WTC11 (cell line): ENCODE measurements at regions not wholly inside any gene's neighbourhood (a gene's known extent, or its start where the extent isn't known, plus 50 kb on each side); places are given as distances from the start of the nearest gene placed in this dataset.

Experiments
- CREM ChIP-seq: sonication (generic); formaldehyde crosslinking; IDR thresholded peaks from 2 replicates; pipeline ENCODE4 v1.8.1; 2022; ENCODE audit warnings: mild to moderate bottlenecking, missing genetic modification reagents, moderate library complexity
- EMX1 ChIP-seq: fragments of 250-450 bp; sonication (Bioruptor Pico); IDR thresholded peaks from 2 replicates; pipeline ENCODE4 v1.8.0; 2021; ENCODE audit warnings: mild to moderate bottlenecking
- JUN ChIP-seq: sonication (generic); formaldehyde crosslinking; IDR thresholded peaks from 2 replicates; pipeline ENCODE4 v1.8.0; 2023; ENCODE audit warnings: mild to moderate bottlenecking, missing genetic modification reagents
- KAT7 ChIP-seq: sonication (generic); formaldehyde crosslinking; IDR thresholded peaks from 2 replicates; pipeline ENCODE4 v1.8.1; 2023; ENCODE audit warnings: missing genetic modification reagents, mild to moderate bottlenecking, borderline replicate concordance
- TF ChIP-seq, protein P1 (sequence below): fragments of 200-600 bp; IDR thresholded peaks from 2 replicates; pipeline ENCODE4 v1.8.0; 2022; ENCODE audit warnings: antibody characterized with exemption

- no peak for TF ChIP-seq KAT7 (CRISPR knock-in tag)
- TF ChIP-seq, protein P1, sequence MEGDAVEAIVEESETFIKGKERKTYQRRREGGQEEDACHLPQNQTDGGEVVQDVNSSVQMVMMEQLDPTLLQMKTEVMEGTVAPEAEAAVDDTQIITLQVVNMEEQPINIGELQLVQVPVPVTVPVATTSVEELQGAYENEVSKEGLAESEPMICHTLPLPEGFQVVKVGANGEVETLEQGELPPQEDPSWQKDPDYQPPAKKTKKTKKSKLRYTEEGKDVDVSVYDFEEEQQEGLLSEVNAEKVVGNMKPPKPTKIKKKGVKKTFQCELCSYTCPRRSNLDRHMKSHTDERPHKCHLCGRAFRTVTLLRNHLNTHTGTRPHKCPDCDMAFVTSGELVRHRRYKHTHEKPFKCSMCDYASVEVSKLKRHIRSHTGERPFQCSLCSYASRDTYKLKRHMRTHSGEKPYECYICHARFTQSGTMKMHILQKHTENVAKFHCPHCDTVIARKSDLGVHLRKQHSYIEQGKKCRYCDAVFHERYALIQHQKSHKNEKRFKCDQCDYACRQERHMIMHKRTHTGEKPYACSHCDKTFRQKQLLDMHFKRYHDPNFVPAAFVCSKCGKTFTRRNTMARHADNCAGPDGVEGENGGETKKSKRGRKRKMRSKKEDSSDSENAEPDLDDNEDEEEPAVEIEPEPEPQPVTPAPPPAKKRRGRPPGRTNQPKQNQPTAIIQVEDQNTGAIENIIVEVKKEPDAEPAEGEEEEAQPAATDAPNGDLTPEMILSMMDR: no peak
- no peak for TF ChIP-seq CREM (CRISPR knock-in tag)
- no peak for TF ChIP-seq EMX1 (CRISPR knock-in tag)
- no peak for TF ChIP-seq JUN (CRISPR knock-in tag)
Measured at GRCh38 chr14:30295980-30296379, 263.0 kb upstream of the G2E3 start.
